NT2/D1 (cell line): ENCODE measurements at regions not wholly inside any gene's neighbourhood (a gene's known extent, or its start where the extent isn't known, plus 50 kb on each side); places are given as distances from the start of the nearest gene placed in this dataset.

Experiments used
- SUZ12 ChIP-seq: IDR thresholded peaks from 2 replicates; pipeline ENCODE4 v1.6.1; 2011; ENCODE audit not compliant: insufficient read length, insufficient read depth; ENCODE audit errors: extremely low read depth
- ZNF274 ChIP-seq: IDR thresholded peaks from 2 replicates; pipeline ENCODE4 v1.6.1; 2011; ENCODE audit warnings: mild to moderate bottlenecking, low read depth, low read length

- no peak for TF ChIP-seq ZNF274
- no peak for TF ChIP-seq SUZ12
Observed at GRCh38 chr20:19098806-19099578, 113.5 kb upstream of the SLC24A3 start.
